WERI-Rb-1 (cell line): ENCODE measurements at regions not wholly inside any gene's neighbourhood (a gene's known extent, or its start where the extent isn't known, plus 50 kb on each side); places are given as distances from the start of the nearest gene placed in this dataset.
"Not testable (repeated sequence)": the region's sequence is repeated elsewhere in the genome, so short reads cannot be mapped to it uniquely, and the experiment has no call there.

Experiments used
- DNase-seq: peaks from one replicate; pipeline ENCODE4 v3.0.0-alpha.2; 2020
- H3K27ac ChIP-seq: fragments of 250-450 bp; sonication (Bioruptor Pico); 2 replicates; pipeline ENCODE4 v1.5.1; 2020; ENCODE audit warnings: mild to moderate bottlenecking, moderate library complexity
- H3K27me3 ChIP-seq: fragments of 250-450 bp; sonication (Bioruptor Pico); 2 replicates; pipeline ENCODE4 v1.5.1; 2021; ENCODE audit warnings: mild to moderate bottlenecking, low read depth, moderate library complexity; ENCODE audit not compliant: insufficient read depth, severe bottlenecking
- H3K36me3 ChIP-seq: fragments of 250-450 bp; sonication (Bioruptor Pico); 2 replicates; pipeline ENCODE4 v1.5.1; 2020; ENCODE audit warnings: mild to moderate bottlenecking, moderate library complexity
- H3K4me3 ChIP-seq: 2 replicates; pipeline ENCODE4 v1.5.1; 2011; ENCODE audit warnings: low read depth, mild to moderate bottlenecking, control low read depth, low read length
- H3K9me3 ChIP-seq: fragments of 250-450 bp; sonication (Bioruptor Pico); 2 replicates; pipeline ENCODE4 v1.5.1; 2021; ENCODE audit warnings: mild to moderate bottlenecking, moderate library complexity; ENCODE audit not compliant: severe bottlenecking
- CTCF ChIP-seq: IDR thresholded peaks from 2 replicates; pipeline ENCODE4 v1.5.1; 2011; ENCODE audit warnings: low read depth, mild to moderate bottlenecking, control low read depth, inconsistent platforms, low read length

GRCh38 chr12:85413266-85413665 is 133.2 kb downstream of the ALX1 start:
- Histone ChIP-seq H3K27me3 (no peaks in the 10 kb centered on the region), H3K27ac (no peak overlapping the region), H3K36me3 (no peaks in the 10 kb centered on the region), H3K4me3 (no peak overlapping the region), H3K9me3 (no peaks in the 10 kb centered on the region)
- TF ChIP-seq CTCF, result no peak
- no peak for DNase-seq

GRCh38 chr12:85422762-85423161 is 142.7 kb downstream of the ALX1 start:
- DNase-seq, result no peak
- no peak overlapping the region for H3K4me3 ChIP-seq
- no peak overlapping the region for H3K27ac ChIP-seq
- H3K9me3 ChIP-seq, result no peaks in the 10 kb centered on the region
- TF ChIP-seq CTCF, result no peak
- H3K36me3 ChIP-seq, result no peaks in the 10 kb centered on the region
- H3K27me3 ChIP-seq, result no peaks in the 10 kb centered on the region

GRCh38 chr12:85423947-85424346 is 143.9 kb downstream of the ALX1 start:
- H3K9me3 ChIP-seq, result no peaks in the 10 kb centered on the region
- H3K27ac ChIP-seq, result no peak overlapping the region
- H3K27me3 ChIP-seq, result no peaks in the 10 kb centered on the region
- TF ChIP-seq CTCF, result no peak
- H3K36me3 ChIP-seq, result no peaks in the 10 kb centered on the region
- H3K4me3 ChIP-seq, result no peak overlapping the region
- DNase-seq, result no peak

- H3K36me3 ChIP-seq, result no peaks in the 10 kb centered on the region
- no peak for TF ChIP-seq CTCF
- no peak overlapping the region for H3K27ac ChIP-seq
- no peaks in the 10 kb centered on the region for H3K27me3 ChIP-seq
- H3K4me3 ChIP-seq, result no peak overlapping the region
- no peaks in the 10 kb centered on the region for H3K9me3 ChIP-seq
- DNase-seq, result no peak
Measured at GRCh38 chr12:85424581-85425348, 144.7 kb downstream of the ALX1 start.

GRCh38 chr12:85425349-85425612 is 145.3 kb downstream of the ALX1 start:
- no peaks in the 10 kb centered on the region for H3K9me3 ChIP-seq
- H3K4me3 ChIP-seq, result no peak overlapping the region
- TF ChIP-seq CTCF, result no peak
- H3K27me3 ChIP-seq, result no peaks in the 10 kb centered on the region
- DNase-seq, result no peak
- no peak overlapping the region for H3K27ac ChIP-seq
- no peaks in the 10 kb centered on the region for H3K36me3 ChIP-seq

GRCh38 chr12:85425926-85426325 is 145.9 kb downstream of the ALX1 start:
- Histone ChIP-seq H3K27me3 (no peaks in the 10 kb centered on the region), H3K4me3 (no peak overlapping the region), H3K27ac (no peak overlapping the region), H3K36me3 (no peaks in the 10 kb centered on the region), H3K9me3 (no peaks in the 10 kb centered on the region)
- no peak for DNase-seq
- TF ChIP-seq CTCF, result no peak

GRCh38 chr12:85433148-85433547 is 153.1 kb downstream of the ALX1 start:
- not testable (repeated sequence) for DNase-seq, H3K27ac ChIP-seq, H3K9me3 ChIP-seq, H3K4me3 ChIP-seq, H3K27me3 ChIP-seq, H3K36me3 ChIP-seq
